ENCODE measurements at regions not wholly inside any gene's neighbourhood (a gene's known extent, or its start where the extent isn't known, plus 50 kb on each side); places are given as distances from the start of the nearest gene placed in this dataset.

DNA sequence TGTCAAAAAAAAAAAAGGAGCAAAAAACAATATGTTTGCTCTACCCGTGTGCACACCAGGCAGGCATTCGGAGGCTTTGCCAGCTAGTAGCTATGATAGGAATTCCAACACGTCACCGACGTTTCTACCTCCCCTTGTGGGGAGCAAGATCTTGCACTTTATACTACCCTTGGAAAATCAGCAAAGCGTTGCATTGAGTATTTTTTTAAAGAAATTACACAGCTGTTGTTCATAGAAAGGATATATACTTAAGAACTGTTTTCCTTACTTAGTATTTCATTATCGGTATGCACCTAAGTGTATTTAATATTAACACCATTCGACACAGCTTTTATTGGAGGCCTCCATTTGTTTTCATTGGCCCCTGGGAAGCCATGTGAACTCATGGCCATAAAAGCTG is 159.9 kb upstream of the MGMT start:
- POLR2A ChIA-PET, result interaction anchor here (0.8 kb wide), 1 partner anchor 49 kb away, joined by 4 read pairs; no protein-coding TSS in a partner anchor
- Histone ChIP-seq H3K4me3 (replicated peaks in 1 of 3; ENCODE audit: insufficient read depth in 1 of 3, low read depth in 1 of 3, low read length in 3 of 3) (no peak overlapping the region), H3K9me3 (replicated peaks; ENCODE audit: control insufficient read depth, insufficient read depth, low read length) (no peaks in the 10 kb centered on the region), H4K20me1 (replicated peaks; ENCODE audit: control insufficient read depth, extremely low read depth, insufficient read depth, low read length) (no peaks in the 10 kb centered on the region), H3K4me1 (ENCODE audit: control insufficient read depth, extremely low read depth, insufficient read depth, low read length) (peaks cover 14% of the 10 kb centered on the region), H3K79me2 (ENCODE audit: control insufficient read depth, insufficient read depth, low read length) (no peaks in the 10 kb centered on the region), H2AFZ (ENCODE audit: low read depth, low read length) (no peak overlapping the region), H3K27me3 (ENCODE audit: control insufficient read depth in 2 of 2, insufficient read depth in 2 of 2, low read length in 2 of 2) (no peaks in the 10 kb centered on the region), H3K4me2 (ENCODE audit: insufficient read depth, low read length) (no peak overlapping the region), H3K27ac (ENCODE audit: insufficient read depth, low read depth, low read length) (no peak overlapping the region), H3K9me1 (replicated peaks; ENCODE audit: control insufficient read depth, extremely low read depth, insufficient read depth, low read length) (peaks cover 2% of the 10 kb centered on the region), H3K9ac (replicated peaks; ENCODE audit: extremely low read depth, insufficient read depth, low read length) (no peak overlapping the region), H3K36me3 (ENCODE audit: control insufficient read depth in 2 of 2, extremely low read depth in 1 of 2, insufficient read depth in 2 of 2, low read length in 2 of 2) (no peaks in the 10 kb centered on the region)
- no TSS peak for BruUV-seq (replicated peaks)
- dilution Hi-C loops (cut with MboI; ENCODE audit: extremely low pct_ligation_motif_present, low sequenced_read_pairs) (no loop called here), intact Hi-C loops (cut with micrococcal nuclease) (loop anchor here (5.0 kb wide), 2 partner anchors 160 to 1315 kb away; partner anchors contain the start of gene MGMT)
- CTCF ChIA-PET, result no interaction called here
- TF ChIP-seq FOS (IDR thresholded peaks at IDR 0.05; ENCODE audit: borderline replicate concordance, insufficient read depth, low read length) (no peak), EZH2 (IDR thresholded peaks at IDR 0.05; ENCODE audit: borderline replicate concordance, low read depth, low read length, severe bottlenecking) (no peak), MAX (IDR thresholded peaks at IDR 0.05; ENCODE audit: insufficient read depth, insufficient read length) (no peak), JUN (IDR thresholded peaks at IDR 0.05; ENCODE audit: borderline replicate concordance, insufficient read depth, insufficient read length, low read depth) (no peak)
- FAIRE-seq, result no peak
- no peak for DNase-seq (ENCODE audit: low read depth, low spot score)

- CTCF ChIA-PET, result no interaction called here
- Histone ChIP-seq H3K27ac (ENCODE audit: insufficient read depth, low read depth, low read length) (no peak overlapping the region), H3K4me3 (replicated peaks in 1 of 3; ENCODE audit: insufficient read depth in 1 of 3, low read depth in 1 of 3, low read length in 3 of 3) (no peak overlapping the region), H3K79me2 (ENCODE audit: control insufficient read depth, insufficient read depth, low read length) (no peaks in the 10 kb centered on the region), H3K9me1 (replicated peaks; ENCODE audit: control insufficient read depth, extremely low read depth, insufficient read depth, low read length) (no peaks in the 10 kb centered on the region), H3K4me2 (ENCODE audit: insufficient read depth, low read length) (no peak overlapping the region), H3K36me3 (ENCODE audit: control insufficient read depth in 2 of 2, extremely low read depth in 1 of 2, insufficient read depth in 2 of 2, low read length in 2 of 2) (no peaks in the 10 kb centered on the region), H2AFZ (ENCODE audit: low read depth, low read length) (no peak overlapping the region), H3K9ac (replicated peaks; ENCODE audit: extremely low read depth, insufficient read depth, low read length) (no peak overlapping the region), H3K4me1 (ENCODE audit: control insufficient read depth, extremely low read depth, insufficient read depth, low read length) (peaks cover 14% of the 10 kb centered on the region), H3K9me3 (replicated peaks; ENCODE audit: control insufficient read depth, insufficient read depth, low read length) (no peaks in the 10 kb centered on the region), H3K27me3 (ENCODE audit: control insufficient read depth in 2 of 2, insufficient read depth in 2 of 2, low read length in 2 of 2) (no peaks in the 10 kb centered on the region), H4K20me1 (replicated peaks; ENCODE audit: control insufficient read depth, extremely low read depth, insufficient read depth, low read length) (no peaks in the 10 kb centered on the region)
- no peak for DNase-seq (ENCODE audit: low read depth, low spot score)
- no TSS peak for BruUV-seq (replicated peaks)
- no peak for FAIRE-seq
- POLR2A ChIA-PET, result no interaction called here
- TF ChIP-seq JUN (IDR thresholded peaks at IDR 0.05; ENCODE audit: borderline replicate concordance, insufficient read depth, insufficient read length, low read depth) (no peak), GATA2 (IDR thresholded peaks at IDR 0.05; ENCODE audit: insufficient read depth, insufficient read length, low read depth, low read length) (no peak)
- dilution Hi-C loops (cut with MboI; ENCODE audit: extremely low pct_ligation_motif_present, low sequenced_read_pairs) (no loop called here), intact Hi-C loops (cut with micrococcal nuclease) (loop anchor here (5.0 kb wide), 2 partner anchors 158 to 1317 kb away; partner anchors contain the start of gene MGMT)
These were observed 158.0 kb upstream of the MGMT start for GRCh38 chr10:129308953-129309564.
